ENCODE measurements at regions not wholly inside any gene's neighbourhood (a gene's known extent, or its start where the extent isn't known, plus 50 kb on each side); places are given as distances from the start of the nearest gene placed in this dataset.

DNA sequence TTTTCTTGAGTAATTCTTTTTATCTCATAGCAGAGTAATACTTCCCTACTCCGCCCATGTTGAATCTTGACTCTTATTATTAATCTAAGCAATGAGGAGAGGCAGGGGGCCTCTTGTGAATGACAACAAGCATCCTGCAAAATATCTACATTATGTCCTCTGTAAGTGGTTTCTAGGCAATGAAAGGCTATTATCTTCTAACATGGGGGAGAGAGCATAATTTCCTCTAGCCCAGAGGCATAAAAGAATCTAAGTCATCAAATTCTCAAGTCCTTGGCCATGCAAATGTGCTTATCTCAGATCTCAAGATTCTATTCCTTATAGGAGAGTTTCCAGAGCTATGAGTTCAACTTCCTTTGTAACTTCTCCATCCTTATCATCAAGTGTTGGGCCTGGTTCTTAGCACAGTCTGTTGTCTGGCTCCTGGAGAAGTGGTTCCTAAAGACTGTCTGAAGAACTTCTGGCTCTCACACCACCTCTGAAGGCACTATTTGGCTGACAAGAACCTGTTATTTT is 423.1 kb upstream of the INTU start:
- DNase-seq (ENCODE audit: low read depth in 1 of 2, low spot score in 1 of 2), result no peak
- TF ChIP-seq POLR2AphosphoS5 (IDR thresholded peaks at IDR 0.05; ENCODE audit: low read depth), result no peak
- TF ChIP-seq, protein P1, sequence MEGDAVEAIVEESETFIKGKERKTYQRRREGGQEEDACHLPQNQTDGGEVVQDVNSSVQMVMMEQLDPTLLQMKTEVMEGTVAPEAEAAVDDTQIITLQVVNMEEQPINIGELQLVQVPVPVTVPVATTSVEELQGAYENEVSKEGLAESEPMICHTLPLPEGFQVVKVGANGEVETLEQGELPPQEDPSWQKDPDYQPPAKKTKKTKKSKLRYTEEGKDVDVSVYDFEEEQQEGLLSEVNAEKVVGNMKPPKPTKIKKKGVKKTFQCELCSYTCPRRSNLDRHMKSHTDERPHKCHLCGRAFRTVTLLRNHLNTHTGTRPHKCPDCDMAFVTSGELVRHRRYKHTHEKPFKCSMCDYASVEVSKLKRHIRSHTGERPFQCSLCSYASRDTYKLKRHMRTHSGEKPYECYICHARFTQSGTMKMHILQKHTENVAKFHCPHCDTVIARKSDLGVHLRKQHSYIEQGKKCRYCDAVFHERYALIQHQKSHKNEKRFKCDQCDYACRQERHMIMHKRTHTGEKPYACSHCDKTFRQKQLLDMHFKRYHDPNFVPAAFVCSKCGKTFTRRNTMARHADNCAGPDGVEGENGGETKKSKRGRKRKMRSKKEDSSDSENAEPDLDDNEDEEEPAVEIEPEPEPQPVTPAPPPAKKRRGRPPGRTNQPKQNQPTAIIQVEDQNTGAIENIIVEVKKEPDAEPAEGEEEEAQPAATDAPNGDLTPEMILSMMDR (IDR thresholded peaks at IDR 0.05; ENCODE audit: insufficient read depth, low read length), result no peak
- TF ChIP-seq GABPA (IDR thresholded peaks at IDR 0.05; ENCODE audit: low read depth), result no peak
- no peak for TF ChIP-seq REST (IDR thresholded peaks at IDR 0.05; ENCODE audit: insufficient replicate concordance, low read depth)
- TF ChIP-seq SPI1 (IDR thresholded peaks at IDR 0.05; ENCODE audit: borderline replicate concordance, low read depth), result no peak
- no peak overlapping the region for H3K27ac ChIP-seq (replicated peaks)
- no peak overlapping the region for H3K4me3 ChIP-seq (replicated peaks; ENCODE audit: insufficient read depth, low read length)
- no peaks in the 10 kb centered on the region for H3K27me3 ChIP-seq (ENCODE audit: insufficient read depth, poor library complexity, severe bottlenecking)

- no peaks in the 10 kb centered on the region for H3K27me3 ChIP-seq (ENCODE audit: insufficient read depth, poor library complexity, severe bottlenecking)
- no peak overlapping the region for H3K27ac ChIP-seq (replicated peaks)
Observed at GRCh38 chr4:127210893-127211649, 421.7 kb upstream of the INTU start.

More at GRCh38 chr4:127210893-127211649, 421.7 kb upstream of the INTU start:
- no peak overlapping the region for H3K4me3 ChIP-seq (replicated peaks; ENCODE audit: insufficient read depth, low read length)
- TF ChIP-seq REST (IDR thresholded peaks at IDR 0.05; ENCODE audit: insufficient replicate concordance, low read depth) (no peak), POLR2AphosphoS5 (IDR thresholded peaks at IDR 0.05; ENCODE audit: low read depth) (no peak), GABPA (IDR thresholded peaks at IDR 0.05; ENCODE audit: low read depth) (no peak), SPI1 (IDR thresholded peaks at IDR 0.05; ENCODE audit: borderline replicate concordance, low read depth) (no peak)
- TF ChIP-seq, protein P1 (IDR thresholded peaks at IDR 0.05; ENCODE audit: insufficient read depth, low read length), result no peak
- DNase-seq (ENCODE audit: low read depth in 1 of 2, low spot score in 1 of 2), result no peak

All from HL-60 (cell line).